ENCODE measurements at regions not wholly inside any gene's neighbourhood (a gene's known extent, or its start where the extent isn't known, plus 50 kb on each side); places are given as distances from the start of the nearest gene placed in this dataset.

GRCh38 chr21:16181018-16181417 is 451.2 kb downstream of the USP25 start:
- Mint-ChIP-seq H3K4me1 (ENCODE audit: low read depth) (no peaks in the 10 kb centered on the region), H3K27me3 (ENCODE audit: insufficient read depth) (no peaks in the 10 kb centered on the region)
- DNase-seq: no peak

GRCh38 chr21:16185766-16186165 is 456.0 kb downstream of the USP25 start:
- Mint-ChIP-seq H3K27me3 (ENCODE audit: insufficient read depth) (no peaks in the 10 kb centered on the region), H3K4me3 (no peak overlapping the region), H3K4me1 (ENCODE audit: low read depth) (no peaks in the 10 kb centered on the region), H3K27ac (no peak overlapping the region), H3K36me3 (ENCODE audit: low read depth) (no peaks in the 10 kb centered on the region), H3K9me3 (no peaks in the 10 kb centered on the region; the same call in 1 of the 2 replicates)
- TF ChIP-seq CTCF (IDR thresholded peaks at IDR 0.05): no peak
- DNase-seq: no peak

More at GRCh38 chr21:16181018-16181417, 451.2 kb downstream of the USP25 start:
- Mint-ChIP-seq H3K9me3 (no peaks in the 10 kb centered on the region), H3K27ac (no peak overlapping the region), H3K4me3 (no peak overlapping the region), H3K36me3 (ENCODE audit: low read depth) (no peaks in the 10 kb centered on the region)
- TF ChIP-seq CTCF (IDR thresholded peaks at IDR 0.05): no peak

- Mint-ChIP-seq H3K36me3 (ENCODE audit: low read depth) (no peaks in the 10 kb centered on the region), H3K9me3 (no peaks in the 10 kb centered on the region; the same call in 1 of the 2 replicates), H3K27ac (no peak overlapping the region), H3K27me3 (ENCODE audit: insufficient read depth) (no peaks in the 10 kb centered on the region), H3K4me3 (no peak overlapping the region), H3K4me1 (ENCODE audit: low read depth) (no peaks in the 10 kb centered on the region)
- TF ChIP-seq CTCF (IDR thresholded peaks at IDR 0.05): no peak
- no peak for DNase-seq
These were observed 457.0 kb downstream of the USP25 start for GRCh38 chr21:16186742-16187141.

GRCh38 chr21:16187603-16188301 is 458.0 kb downstream of the USP25 start:
- H3K36me3 Mint-ChIP-seq (ENCODE audit: low read depth): no peaks in the 10 kb centered on the region
- H3K27me3 Mint-ChIP-seq (ENCODE audit: insufficient read depth): no peaks in the 10 kb centered on the region
- H3K4me1 Mint-ChIP-seq (ENCODE audit: low read depth): peaks cover 2% of the 10 kb centered on the region
- H3K9me3 Mint-ChIP-seq: no peaks in the 10 kb centered on the region; the same call in 1 of the 2 replicates
- no peak for TF ChIP-seq CTCF (IDR thresholded peaks at IDR 0.05)
- no peak overlapping the region for H3K27ac Mint-ChIP-seq
- no peak overlapping the region for H3K4me3 Mint-ChIP-seq
- no peak for DNase-seq

GRCh38 chr21:16192902-16193301 is 463.1 kb downstream of the USP25 start:
- H3K4me1 Mint-ChIP-seq (ENCODE audit: low read depth): peaks cover 43% of the 10 kb centered on the region
- H3K36me3 Mint-ChIP-seq (ENCODE audit: low read depth): no peaks in the 10 kb centered on the region
- DNase-seq: peak; percentile 4
- no peaks in the 10 kb centered on the region for H3K27me3 Mint-ChIP-seq (ENCODE audit: insufficient read depth)
- no peak overlapping the region for H3K4me3 Mint-ChIP-seq
- no peaks in the 10 kb centered on the region; the same call in 1 of the 2 replicates for H3K9me3 Mint-ChIP-seq
- H3K27ac Mint-ChIP-seq: no peak overlapping the region
- TF ChIP-seq CTCF (IDR thresholded peaks at IDR 0.05): no peak

Data from HFFc6 (cell line).